Limb (tissue), 2 donors: ENCODE measurements at regions not wholly inside any gene's neighbourhood (a gene's known extent, or its start where the extent isn't known, plus 50 kb on each side); places are given as distances from the start of the nearest gene placed in this dataset.
A peak's percentile ranks its signal among the peaks of the same experiment; 100 is the strongest.

ENCODE experiments used
- DNase-seq, 2 donors: peaks; one replicate each; pipeline ENCODE4 v3.0.0-alpha.2; 2016; ENCODE audit errors: extremely low spot score in 2 of 2

DNA sequence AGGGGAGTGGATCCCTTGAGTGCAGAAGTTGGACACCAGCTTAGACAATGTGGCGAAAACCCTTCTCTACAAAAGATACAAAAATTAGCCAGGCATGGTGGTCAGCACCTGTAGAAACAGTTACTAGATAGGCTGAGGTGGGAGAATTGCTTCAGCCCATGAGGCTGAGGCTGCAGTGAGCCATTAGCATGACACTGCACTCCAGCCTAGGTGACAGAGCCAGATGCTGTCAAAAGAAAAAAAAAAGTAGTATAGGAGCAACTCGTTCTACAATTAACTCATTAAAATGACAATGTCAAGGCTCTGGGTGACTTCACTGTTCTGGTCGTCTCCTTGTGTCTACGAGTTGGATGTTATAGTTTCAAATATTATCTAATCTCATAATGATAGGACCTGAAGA, 370.6 kb upstream of the NCAM2 start:
- DNase-seq, result no peak

DNA sequence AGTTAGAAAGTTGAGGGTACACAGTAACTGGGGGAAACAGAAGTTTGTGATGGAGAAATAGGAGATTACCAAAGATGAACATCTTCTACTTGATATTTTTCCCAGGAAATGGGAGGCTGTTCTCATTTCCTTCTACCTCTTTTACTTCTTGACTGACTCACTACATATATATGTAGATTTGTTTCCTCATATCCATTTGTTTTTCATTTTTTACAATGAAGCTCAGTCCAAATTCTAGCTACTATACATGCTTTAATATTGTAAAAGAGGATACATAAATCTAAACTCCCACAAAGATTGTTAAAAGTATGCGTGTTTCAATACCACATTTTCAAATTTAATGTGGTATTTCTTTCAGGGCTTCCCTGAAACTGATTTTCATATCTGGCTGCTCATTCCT, 366.6 kb upstream of the NCAM2 start:
- DNase-seq, result no peak

DNA sequence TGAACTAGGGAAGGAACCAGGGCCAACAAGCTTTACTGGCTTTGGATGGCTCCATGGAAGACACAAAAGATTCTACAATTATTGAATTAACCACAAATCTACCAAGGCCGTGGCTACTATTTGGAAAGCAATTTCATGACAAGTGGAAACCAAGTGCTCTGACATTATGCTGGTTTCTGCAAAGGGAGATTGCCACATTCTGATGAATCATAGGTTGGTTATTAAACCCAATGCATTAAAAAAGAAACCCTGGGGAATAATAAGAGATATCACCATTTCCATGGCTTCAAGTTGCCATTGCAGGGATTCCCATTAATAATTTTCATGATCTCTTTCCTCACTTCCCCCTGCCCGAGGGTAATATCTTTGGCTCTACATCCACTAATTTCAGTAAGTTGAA, 359.2 kb upstream of the NCAM2 start:
- DNase-seq, result no peak

DNA sequence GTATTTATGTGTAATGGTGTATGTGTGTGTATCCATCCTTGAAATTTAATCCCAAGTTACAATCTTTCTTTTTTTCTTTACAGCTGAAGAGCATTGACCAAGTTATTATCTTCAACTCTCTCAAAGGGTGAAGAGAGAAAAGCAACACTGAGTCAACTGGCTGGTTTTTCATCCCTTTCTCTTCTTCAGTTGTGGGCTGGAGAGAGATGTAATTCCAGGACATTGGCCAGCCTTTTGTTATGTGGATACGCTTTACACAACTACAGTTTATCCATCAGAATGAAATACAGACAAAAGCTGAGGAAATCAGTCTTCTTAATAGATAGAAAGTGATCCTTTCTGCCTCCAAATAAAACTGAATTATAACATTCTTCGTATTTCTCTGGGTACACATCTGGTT, 357.0 kb upstream of the NCAM2 start:
- DNase-seq, result no peak

DNA sequence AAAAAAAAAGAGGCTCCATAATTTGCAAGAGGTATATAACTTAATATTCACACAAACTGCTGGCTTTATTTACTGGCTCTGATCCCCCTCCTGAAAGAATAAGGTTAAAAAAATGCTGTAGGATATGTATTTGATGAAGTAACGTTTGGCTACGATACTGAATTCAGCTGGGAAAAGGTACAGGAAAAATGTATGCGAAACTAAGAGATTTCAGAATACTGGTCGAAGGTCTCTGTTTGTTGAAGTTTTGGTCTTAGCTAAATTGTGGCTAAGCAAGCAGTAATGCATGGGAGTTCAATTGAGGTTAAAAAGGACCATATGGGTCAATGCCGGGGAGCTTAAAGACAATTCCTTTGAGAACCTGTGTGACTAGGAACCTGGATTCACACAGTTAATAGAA, 355.5 kb upstream of the NCAM2 start:
- no peak for DNase-seq

DNA sequence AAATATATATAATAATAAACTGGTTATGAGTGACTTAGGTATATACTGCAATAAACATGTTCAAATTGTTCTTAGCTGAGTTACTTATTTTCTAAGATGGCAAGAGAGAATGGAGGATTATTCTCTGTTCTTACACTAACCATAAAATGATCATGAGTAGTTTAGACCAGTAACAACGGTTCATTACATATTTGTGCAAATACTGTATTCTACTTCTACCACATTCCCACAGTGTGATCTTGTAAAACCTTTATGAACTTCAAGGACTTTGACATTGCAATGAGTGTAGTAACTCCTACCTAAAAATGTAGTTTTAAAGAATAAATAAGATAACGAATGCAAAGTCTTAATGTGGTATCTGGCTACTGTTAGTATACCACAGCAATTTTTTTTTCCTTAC, 353.7 kb upstream of the NCAM2 start:
- no peak for DNase-seq

DNA sequence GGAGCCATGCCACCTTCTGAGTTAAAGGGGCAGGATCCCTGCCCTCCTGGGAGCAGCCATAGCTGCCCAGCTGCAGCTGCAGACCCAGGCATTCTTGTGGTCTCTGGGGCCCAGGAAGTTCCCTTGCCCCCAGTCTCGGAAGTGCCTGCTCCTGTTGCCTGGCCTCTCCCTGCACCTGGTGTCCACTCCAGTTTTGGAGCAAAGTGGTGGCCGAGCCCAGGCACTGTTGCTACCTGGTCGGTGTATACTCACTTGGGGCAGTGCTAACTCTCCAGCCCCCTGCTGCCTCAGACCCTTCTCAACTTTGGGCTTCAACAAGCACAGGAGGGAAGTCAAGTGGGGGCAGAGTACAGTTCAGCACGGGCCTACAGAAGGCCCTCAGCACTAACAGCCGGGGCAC, 352.9 kb upstream of the NCAM2 start:
- DNase-seq, result no peak

DNA sequence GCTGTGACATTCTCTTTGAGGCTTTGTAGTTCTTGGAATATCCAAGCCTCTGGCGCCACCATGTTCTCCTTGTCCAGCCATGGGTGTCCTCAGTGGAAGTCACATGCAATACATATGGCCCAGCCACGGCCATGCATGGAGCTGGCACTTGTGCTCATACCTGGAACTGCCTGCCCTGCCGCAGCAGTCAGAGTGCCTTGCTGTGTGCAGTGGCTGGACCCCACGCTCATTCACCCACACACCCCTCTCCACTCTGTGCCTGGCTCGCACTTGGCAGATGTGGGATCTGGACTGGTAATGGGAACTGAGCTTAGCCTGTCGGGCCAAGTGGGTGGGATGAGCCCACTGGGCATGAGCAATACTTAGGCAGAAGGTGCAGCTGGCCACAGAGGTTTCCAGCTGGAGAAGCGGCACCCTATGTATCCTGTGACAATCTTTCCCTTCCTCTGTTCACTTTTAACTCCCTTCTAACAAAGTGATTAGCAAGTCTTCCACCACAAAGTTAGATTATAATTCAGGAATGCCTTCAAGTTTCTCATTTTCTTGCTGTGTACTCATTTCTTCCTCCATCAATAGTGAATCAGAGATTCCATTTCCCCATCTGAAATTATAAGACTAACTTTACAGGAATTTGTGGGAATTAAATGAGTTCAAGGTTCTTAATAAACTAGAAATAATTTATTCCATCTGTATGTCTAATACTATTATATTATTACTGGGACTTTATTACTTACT, 351.6 kb upstream of the NCAM2 start:
- DNase-seq, result no peak

DNA sequence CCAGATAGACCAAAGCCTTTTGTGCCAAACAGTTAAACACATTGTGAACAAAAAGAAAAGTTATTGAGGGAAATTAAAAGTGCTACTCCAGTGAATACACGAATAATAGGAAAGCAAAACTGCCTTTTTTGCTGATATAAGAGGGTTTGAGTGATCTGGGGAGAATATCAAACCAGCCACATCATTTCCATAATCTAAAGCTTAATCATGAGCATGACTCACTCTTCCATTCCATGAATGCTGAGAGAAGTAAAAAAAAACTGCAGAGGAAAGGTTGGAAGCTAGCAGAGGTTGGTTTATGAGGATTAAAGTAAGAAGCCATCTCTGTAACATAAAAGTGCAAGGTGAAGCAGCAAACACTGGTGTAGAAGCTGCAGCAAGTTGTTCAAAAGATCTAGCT, 350.6 kb upstream of the NCAM2 start:
- DNase-seq, result no peak

DNA sequence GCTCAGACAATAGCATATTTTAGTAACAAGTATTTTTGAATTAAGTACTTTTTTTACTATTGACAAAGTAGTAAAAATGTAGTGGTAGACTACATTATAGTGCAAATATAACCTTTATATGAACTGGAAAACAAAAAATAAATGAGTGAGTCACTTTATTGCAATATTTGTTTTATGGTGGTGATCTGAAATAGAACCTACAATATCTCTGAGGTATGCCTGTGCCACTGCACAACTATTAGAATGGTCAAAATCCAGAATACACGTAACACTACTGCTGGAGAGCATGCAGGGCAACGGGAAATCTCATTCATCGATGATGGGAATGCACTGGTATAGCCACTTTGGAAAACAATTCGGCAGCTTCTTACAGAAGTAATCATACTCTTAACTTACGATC, 349.0 kb upstream of the NCAM2 start:
- no peak for DNase-seq

DNA sequence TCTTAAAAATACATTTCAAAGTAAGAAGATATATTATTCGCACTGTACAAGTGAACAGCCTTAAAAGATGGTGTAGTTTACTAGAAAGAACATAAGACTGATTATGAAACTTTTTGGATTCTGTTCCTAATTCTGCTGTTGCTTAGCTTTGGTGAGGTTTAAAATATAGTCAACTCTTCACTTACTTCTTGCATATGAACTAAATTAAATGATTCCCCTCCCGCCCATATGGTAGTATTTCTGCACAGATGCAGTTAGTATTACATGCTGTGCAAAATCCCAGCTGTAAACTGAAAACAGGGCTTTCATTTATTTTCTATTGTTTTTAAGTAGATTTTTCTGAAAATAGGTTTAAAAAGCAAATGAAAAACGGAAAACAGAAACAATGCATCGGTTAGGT, 345.4 kb upstream of the NCAM2 start:
- peak in 1 of 2 donors; percentile 9 for DNase-seq

DNA sequence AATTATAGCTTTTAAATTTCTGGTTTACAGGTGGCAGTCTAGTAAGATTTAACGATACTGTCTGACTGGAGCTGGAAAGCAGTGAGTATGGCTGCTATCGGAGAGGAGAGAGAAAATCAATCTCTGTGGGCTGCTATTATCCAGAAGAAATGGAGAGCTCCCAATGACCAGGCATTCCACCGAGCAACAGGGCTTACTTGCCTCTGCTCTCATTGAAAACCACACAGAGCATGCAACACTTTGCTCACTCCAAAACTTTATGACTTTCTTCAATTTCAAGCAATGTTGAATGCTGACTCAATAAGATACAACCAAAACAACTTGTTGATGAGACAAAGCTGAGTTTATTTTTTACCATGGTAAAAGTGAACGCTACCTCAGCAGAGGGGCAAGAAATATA, 337.0 kb upstream of the NCAM2 start:
- no peak for DNase-seq

DNA sequence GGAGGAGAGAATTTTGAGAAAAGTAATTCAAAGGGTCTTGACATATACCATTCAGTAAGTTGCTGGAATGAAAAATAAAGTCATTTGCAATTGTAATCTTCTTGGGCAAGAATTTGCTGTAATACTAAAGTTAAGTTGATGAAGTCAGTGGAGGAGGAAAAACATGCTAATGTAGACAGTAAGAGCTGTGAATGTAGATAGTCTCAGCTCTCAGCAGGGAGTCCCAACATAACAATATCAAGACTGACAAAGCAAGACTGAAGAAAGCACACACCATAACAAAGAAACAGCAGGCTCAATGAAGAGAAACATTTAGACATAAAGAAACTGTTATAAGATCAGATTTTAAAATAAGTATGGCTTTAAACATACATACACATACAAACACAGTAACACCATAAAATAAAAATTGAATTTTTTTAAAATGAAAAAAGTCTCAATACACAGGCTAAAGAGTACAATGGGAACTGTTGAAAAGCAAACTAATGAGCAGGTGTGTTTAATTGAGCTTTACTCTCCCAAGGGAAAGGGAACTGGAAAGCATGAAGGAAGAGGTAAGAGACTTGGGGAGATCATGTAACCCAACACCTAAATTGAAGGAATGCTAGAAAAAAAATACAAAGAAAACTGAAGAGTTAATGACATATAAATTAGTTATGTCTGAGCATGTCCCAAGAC, 336.3 kb upstream of the NCAM2 start:
- no peak for DNase-seq

DNA sequence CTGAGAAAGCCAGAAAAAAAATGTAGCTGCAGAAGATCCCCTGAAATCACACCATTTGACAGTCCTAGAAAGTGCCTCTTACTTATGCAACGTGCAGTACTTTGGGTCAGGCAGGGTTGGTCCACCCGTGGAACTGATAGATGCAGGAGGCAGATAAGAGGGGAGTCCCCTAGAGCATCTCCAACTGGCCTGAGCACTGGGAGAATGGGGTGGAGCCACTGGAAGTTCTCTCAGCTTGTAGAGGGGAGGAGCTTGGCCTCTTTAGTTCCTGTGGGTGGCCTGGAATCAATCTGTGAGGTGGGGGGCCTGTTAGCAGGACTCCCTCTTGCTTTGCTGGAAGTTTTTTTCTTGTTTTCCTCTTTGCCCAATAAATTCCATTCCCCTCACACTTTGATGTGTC, 335.7 kb upstream of the NCAM2 start:
- no peak for DNase-seq

DNA sequence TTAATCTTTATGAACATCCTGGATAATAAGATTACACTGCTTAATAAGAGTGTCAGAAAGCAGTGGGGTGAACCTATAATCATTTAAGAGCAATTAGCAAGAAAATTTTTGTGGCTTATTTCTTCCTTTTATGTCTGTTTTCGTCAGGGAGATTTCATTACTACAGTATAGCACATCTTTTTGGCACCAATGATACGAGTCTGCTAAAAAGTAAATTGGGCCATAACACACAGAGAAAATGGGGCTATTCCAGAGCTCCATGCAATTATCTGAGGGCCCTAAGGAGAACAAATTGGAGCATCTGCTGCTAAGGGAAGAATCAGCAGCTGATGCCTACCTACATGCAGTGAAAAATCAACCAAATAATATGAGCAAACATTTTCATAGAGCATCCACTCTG, 330.3 kb upstream of the NCAM2 start:
- DNase-seq, result no peak

DNA sequence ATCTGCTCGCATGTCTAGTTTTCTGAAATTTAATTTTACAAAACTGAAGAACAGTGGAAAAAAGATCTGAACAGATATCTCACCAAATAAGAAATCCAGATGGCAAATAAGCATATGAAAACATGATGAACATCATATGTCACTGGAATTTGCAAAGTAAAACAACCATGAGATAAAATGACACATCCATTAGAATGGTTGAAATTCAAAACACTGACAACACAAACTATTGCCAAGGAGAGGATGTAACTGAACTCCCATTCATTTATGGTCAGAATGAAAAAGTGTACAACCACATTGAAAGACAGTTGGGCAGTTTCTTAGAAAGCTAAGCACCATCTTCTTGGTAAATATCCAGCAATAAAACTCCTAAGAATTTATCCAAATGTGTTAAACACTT, 312.7 kb upstream of the NCAM2 start:
- DNase-seq, result no peak

DNA sequence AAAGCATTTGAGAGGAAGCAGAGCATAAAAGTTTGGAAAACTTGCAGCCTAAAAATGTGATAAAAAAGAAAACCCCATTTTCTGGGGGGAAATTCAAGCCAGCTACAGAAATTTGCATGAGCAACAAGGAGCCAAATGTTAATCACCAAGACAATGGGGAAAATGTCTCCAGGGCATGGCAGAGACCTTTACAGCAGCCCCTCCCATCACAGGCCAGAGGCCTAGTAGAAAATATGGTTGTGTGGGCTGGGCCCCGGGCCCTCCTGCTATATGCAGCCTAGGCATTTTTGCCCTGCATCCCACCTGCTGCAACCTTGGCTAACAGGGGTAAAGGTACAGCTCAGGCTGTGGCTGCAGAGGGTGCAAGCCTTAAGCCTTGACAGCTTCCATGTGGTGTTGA, 299.6 kb upstream of the NCAM2 start:
- DNase-seq, result no peak

DNA sequence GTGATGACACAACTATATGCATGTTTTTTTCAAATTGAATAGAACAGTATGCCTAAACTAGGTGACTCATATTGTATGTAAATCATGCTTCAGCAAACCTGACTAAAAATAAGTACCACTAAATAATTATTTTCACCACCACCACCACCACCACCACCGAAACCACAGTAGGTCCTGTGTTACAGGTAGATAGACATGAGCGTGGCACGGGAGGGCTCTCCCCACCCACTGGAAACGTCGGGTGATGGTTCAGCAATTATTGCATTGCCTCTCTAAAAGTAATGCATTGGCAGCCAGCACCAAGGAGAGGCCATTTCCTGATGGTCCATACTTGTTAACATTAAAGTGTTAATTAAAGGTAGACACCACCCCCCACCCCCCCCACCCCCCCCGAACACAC, 297.0 kb upstream of the NCAM2 start:
- no peak for DNase-seq

DNA sequence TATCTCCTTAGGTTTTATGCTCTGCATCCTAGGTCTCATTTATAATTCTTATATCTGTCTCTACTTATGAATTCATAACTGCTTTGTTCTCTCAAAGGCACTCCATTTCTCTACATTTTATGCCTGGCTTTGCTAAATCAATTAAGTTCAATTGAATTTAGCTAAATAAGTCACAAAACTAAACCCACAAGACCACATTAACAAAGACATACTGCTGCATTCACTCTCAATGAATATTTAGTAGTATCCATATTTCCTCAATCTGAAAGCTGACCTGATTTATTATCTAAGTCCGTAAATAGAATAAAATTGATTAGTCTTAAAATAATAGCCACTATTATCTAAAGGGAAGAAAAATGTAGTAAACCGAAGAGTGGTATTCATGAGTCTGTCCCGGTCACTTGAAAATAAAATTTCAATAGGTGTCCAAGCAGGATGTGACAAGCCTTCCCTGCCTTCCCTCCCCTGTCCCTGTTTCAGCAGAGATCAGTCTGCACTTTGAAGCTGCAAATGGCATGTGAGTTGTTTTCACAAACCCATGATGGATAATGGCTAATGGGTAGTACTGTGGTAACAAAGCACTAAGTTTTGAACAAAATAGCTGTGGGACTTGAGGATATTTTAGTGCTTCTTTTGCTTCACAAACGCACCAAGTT, 295.0 kb upstream of the NCAM2 start:
- no peak for DNase-seq

DNA sequence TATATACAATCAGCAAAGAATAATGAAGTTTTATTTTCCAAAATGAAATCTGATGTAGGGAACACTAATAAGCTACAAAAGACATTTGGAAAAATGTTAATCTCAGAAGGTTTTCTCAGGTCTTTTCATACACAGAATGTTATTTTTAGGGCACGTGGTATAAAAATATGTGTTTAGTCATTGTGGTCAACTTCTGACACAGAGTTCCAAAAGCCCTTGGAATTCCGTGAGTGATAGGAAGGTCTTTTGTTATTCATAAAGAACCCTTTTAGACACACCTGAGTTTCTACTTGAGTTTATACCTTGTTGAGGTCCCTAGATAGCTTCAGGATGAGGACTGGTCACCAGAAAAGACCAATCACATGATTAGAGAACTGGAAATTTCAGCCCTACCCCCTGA, 277.6 kb upstream of the NCAM2 start:
- no peak for DNase-seq

DNA sequence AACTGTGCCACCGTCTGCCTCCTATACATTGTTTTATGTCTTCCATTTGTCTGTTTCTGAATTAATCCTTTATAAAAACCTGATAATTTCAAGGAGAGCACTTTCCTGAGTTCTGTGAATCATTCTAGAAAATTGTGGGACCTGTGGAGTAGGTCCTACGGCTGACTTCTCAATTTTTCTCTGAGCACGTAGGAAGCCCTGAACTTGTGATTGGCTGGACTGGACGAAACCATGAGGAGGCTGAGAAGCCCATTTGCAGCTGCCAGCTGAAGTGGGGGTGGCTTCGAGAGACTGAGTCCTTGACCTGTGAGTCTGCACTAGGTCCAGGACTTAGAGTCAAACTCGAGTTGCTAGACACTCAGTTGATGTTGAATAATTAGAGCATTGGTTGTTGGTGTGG, 277.1 kb upstream of the NCAM2 start:
- no peak for DNase-seq

DNA sequence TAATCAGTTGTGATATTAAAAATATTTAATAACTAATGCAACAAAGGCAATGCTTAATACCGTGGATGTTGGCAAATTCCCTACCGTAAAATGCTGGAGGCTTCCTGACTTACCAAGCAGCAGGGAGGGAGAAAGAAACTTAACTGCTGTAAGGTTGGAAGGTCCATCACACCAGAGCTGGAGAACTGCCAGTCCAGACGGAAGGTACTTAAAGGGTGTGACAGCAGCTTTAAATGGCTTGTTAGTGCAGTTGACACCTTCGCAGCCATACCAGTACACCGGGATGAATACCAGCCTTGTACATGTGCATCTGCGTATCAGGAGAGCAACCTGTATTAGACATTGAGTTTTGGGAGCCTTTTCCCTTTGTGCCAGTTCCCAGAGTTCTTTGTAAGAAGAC, 269.5 kb upstream of the NCAM2 start:
- DNase-seq, result no peak

DNA sequence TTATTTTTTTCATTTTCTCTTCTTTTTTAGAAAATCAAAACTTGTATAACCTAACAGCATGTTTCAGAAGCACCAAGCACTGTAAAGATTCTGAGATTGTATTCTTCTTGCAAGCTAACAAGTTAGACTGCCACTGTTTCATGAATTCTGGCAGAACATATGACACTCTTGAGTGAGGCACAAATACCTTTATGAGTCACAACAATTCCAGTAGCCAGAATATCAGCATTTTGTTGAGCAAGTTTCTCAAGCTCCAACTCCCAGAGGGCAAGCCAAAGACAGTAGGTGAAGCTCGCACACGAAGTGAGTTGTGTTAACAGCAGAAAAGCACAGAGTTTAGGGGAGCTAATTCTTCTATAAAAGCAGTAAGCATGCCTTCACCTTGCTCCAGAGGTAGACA, 268.8 kb upstream of the NCAM2 start:
- DNase-seq, result no peak
